HepG2 (cell line): ENCODE measurements at regions not wholly inside any gene's neighbourhood (a gene's known extent, or its start where the extent isn't known, plus 50 kb on each side); places are given as distances from the start of the nearest gene placed in this dataset.

ENCODE experiments used
- ATAC-seq: fragments of 200-7000 bp; cut with Tn5 transposase; 3 replicates; pipeline ENCODE4 v1.9.1; 2020; ENCODE audit warnings: mild to moderate bottlenecking, moderate library complexity
- BruUV-seq: library from RNA; stranded (reverse); fragments of 400-500 nt; replicated peaks from 2 replicates; lab custom pipeline; 2021; lab: Mats Ljungman, UMichigan
- CTCF ChIA-PET: fragments of 300-600 bp; formaldehyde crosslinking; extraction: SDS; loops from one replicate; lab custom pipeline; 2021; ENCODE audit warnings: low total read pairs, inconsistent platforms, low intra/inter-chr PET ratio; lab: Yijun Ruan, JAX
- POLR2A ChIA-PET: fragments of 350-600 bp; sonication (Branson Sonifier 250); formaldehyde crosslinking; loops from one replicate; lab custom pipeline; 2020; ENCODE audit warnings: antibody characterized with exemption, inconsistent platforms; lab: Yijun Ruan, JAX
- DNase-seq: peaks from one replicate; pipeline ENCODE4 v3.0.0-alpha.2; 2015; ENCODE audit warnings: low spot score
- FAIRE-seq: peaks from 3 replicates; lab custom pipeline; 2011; peaks lifted over from hg19 to GRCh38; lab: Jason Lieb, UNC
- H2AFZ ChIP-seq: one replicate; pipeline ENCODE4 v1.6.1; 2011; ENCODE audit warnings: low read length, inconsistent platforms
- H3K27ac ChIP-seq: fragments of 300-600 bp; 3 replicates; pipeline ENCODE4 v1.8.0; 2011; ENCODE audit warnings: mixed run types, mild to moderate bottlenecking, mixed read lengths, low read length, inconsistent platforms; ENCODE audit not compliant: insufficient read depth; ENCODE audit errors: extremely low read length
- H3K27me3 ChIP-seq, 2 experiments: fragments of 200-600 bp in 1 of 2; 2 replicates in 1 of 2; 3 replicates in 1 of 2; pipeline versions ENCODE4 v1.6.0 to v1.8.0; 2011; ENCODE audit warnings: low read length in 2 of 2, mild to moderate bottlenecking in 2 of 2, moderate library complexity in 2 of 2, inconsistent platforms in 1 of 2; ENCODE audit not compliant: insufficient read depth in 2 of 2, control insufficient read depth in 1 of 2
- H3K36me3 ChIP-seq, 2 experiments: fragments of 200-600 bp in 1 of 2; replicated peaks in 1 of 2; 2 replicates in 1 of 2; 3 replicates in 1 of 2; pipeline versions ENCODE4 v1.5.1 to v1.8.0; 2011; ENCODE audit warnings: low read length in 2 of 2, inconsistent platforms in 1 of 2; ENCODE audit not compliant: insufficient read depth in 2 of 2, control insufficient read depth in 1 of 2
- H3K4me1 ChIP-seq: 2 replicates; pipeline ENCODE4 v1.5.1; 2012; ENCODE audit warnings: low read length, inconsistent platforms; ENCODE audit not compliant: insufficient read depth
- H3K4me2 ChIP-seq: 2 replicates; pipeline ENCODE4 v1.6.0; 2011; ENCODE audit warnings: low read depth, low read length, inconsistent platforms
- H3K4me3 ChIP-seq, 3 experiments: fragments of 200-600 bp in 1 of 3; sonication (generic), shearing (Covaris generic) in 1 of 3; replicated peaks in 1 of 3; 2 replicates each; pipeline ENCODE4 v1.5.1; 2011 to 2016; ENCODE audit warnings: low read length in 3 of 3, inconsistent platforms in 2 of 3, low read depth in 2 of 3, mild to moderate bottlenecking in 2 of 3, control low read depth in 1 of 3, mixed read lengths in 1 of 3; ENCODE audit not compliant: insufficient read depth in 1 of 3
- H3K79me2 ChIP-seq: one replicate; pipeline ENCODE4 v1.6.1; 2011; ENCODE audit warnings: low read length, inconsistent platforms; ENCODE audit not compliant: insufficient read depth
- H3K9ac ChIP-seq: 2 replicates; pipeline ENCODE4 v1.6.0; 2011; ENCODE audit warnings: mild to moderate bottlenecking, low read depth, low read length, inconsistent platforms; ENCODE audit not compliant: insufficient read depth
- H3K9me3 ChIP-seq: 2 replicates; pipeline ENCODE4 v1.5.1; 2012; ENCODE audit warnings: mild to moderate bottlenecking, low read length
- H4K20me1 ChIP-seq: 2 replicates; pipeline ENCODE4 v1.6.0; 2011; ENCODE audit warnings: inconsistent platforms, mild to moderate bottlenecking, low read length, moderate library complexity; ENCODE audit not compliant: insufficient read depth
- CEBPB ChIP-seq: IDR thresholded peaks from 2 replicates; pipeline ENCODE4 v1.6.1; 2011; ENCODE audit warnings: low read depth, low read length, improper control_type of control experiment, borderline replicate concordance
- DPF2 ChIP-seq: sonication (generic); formaldehyde crosslinking; IDR thresholded peaks from 2 replicates; pipeline ENCODE4 v1.4.0; 2020; ENCODE audit warnings: mild to moderate bottlenecking, low read depth, missing genetic modification reagents, borderline replicate concordance
- ETV6 ChIP-seq: sonication (generic); formaldehyde crosslinking; conservative IDR thresholded peaks from 2 replicates; pipeline ENCODE4 v1.4.0; 2020; ENCODE audit warnings: missing genetic modification reagents
- GLI4 ChIP-seq: sonication (generic); formaldehyde crosslinking; IDR thresholded peaks from 2 replicates; pipeline ENCODE4 v1.5.1; 2020; ENCODE audit warnings: missing genetic modification reagents, mild to moderate bottlenecking, moderate library complexity, borderline replicate concordance
- HCFC1 ChIP-seq: fragments of 150-350 bp; IDR thresholded peaks from 2 replicates; pipeline ENCODE4 v1.6.1; 2014; ENCODE audit warnings: low read depth, low read length
- HOXA3 ChIP-seq: sonication (generic); formaldehyde crosslinking; IDR thresholded peaks from 2 replicates; pipeline ENCODE4 v1.5.0; 2020; ENCODE audit warnings: missing genetic modification reagents
- JUNB ChIP-seq: sonication (generic); formaldehyde crosslinking; IDR thresholded peaks from 2 replicates; pipeline ENCODE4 v1.8.0; 2022; ENCODE audit warnings: missing genetic modification reagents, mild to moderate bottlenecking, borderline replicate concordance
- RORA ChIP-seq: sonication (generic); formaldehyde crosslinking; IDR thresholded peaks from 2 replicates; pipeline ENCODE4 v1.5.0; 2020; ENCODE audit warnings: mild to moderate bottlenecking, missing genetic modification reagents, moderate library complexity
- RXRB ChIP-seq: IDR thresholded peaks from 2 replicates; pipeline ENCODE4 v1.6.1; 2016; ENCODE audit warnings: borderline replicate concordance, missing genetic modification reagents, missing compliant biosample characterization
- SMAD9 ChIP-seq: sonication (generic); formaldehyde crosslinking; IDR thresholded peaks from 2 replicates; pipeline ENCODE4 v1.5.1; 2020; ENCODE audit warnings: mild to moderate bottlenecking, missing genetic modification reagents
- ZKSCAN1 ChIP-seq: fragments of 150-350 bp; IDR thresholded peaks from 2 replicates; pipeline ENCODE4 v1.6.1; 2014; ENCODE audit warnings: low read length
- ZNF264 ChIP-seq: sonication (generic); formaldehyde crosslinking; IDR thresholded peaks from 2 replicates; pipeline ENCODE4 v1.4.0; 2020; ENCODE audit warnings: missing genetic modification reagents
- ZNF607 ChIP-seq: sonication (generic); formaldehyde crosslinking; IDR thresholded peaks from 2 replicates; pipeline ENCODE4 v1.5.1; 2020; ENCODE audit warnings: missing genetic modification reagents, mild to moderate bottlenecking, borderline replicate concordance
- WGBS: methylation state at CpG from one replicate; pipeline ENCODE4 v1.1.6; 2017; ENCODE audit warnings: low lambda C conversion rate; 5-methylcytosine and 5-hydroxymethylcytosine counted together
- in situ Hi-C: cut with HindIII; loops from 2 replicates; pipeline ENCODE4 v1.10.0; 2017; ENCODE audit warnings: low pct_unique_long_range_greater_than_20kb; ENCODE audit not compliant: extremely low pct_ligation_motif_present
- intact Hi-C: fragments of 100-400 bp; cut with micrococcal nuclease; formaldehyde crosslinking; loops from one replicate; pipeline ENCODE4 v1.10.0; 2022; ENCODE audit not compliant: unreplicated experiment
- TF ChIP-seq, protein P1 (sequence below): sonication (generic); formaldehyde crosslinking; IDR thresholded peaks from 2 replicates; pipeline ENCODE4 v1.8.1; 2023; ENCODE audit warnings: missing genetic modification reagents, inconsistent platforms, borderline replicate concordance
- TF ChIP-seq, protein P2 (sequence below): IDR thresholded peaks from 2 replicates; pipeline ENCODE4 v1.6.1; 2016; ENCODE audit warnings: low read depth

DNA sequence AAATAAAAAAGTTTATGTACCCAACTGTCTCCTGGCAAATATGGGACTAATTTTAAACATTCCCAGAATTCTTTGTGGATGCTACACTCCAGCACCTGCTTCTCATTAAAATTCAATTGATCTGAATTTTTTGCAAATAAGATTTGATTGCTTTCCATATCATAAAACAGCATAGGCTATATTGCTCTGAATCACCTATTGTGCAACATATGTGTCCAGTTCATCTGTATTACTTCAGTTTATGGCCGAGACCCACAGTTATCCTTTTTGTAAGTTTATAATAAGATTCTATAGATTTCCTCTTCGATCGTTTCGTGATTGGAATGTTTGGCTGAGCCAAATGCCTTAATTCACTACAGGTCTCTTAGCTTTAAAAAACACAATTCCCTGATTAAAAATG, 351.1 kb downstream of the TFEC start:
- WGBS: 95% methylated on average over 4 of the region's 4 CpGs
- Histone ChIP-seq H3K27me3 (no peaks in the 10 kb centered on the region), H3K36me3 (no peaks in the 10 kb centered on the region), H2AFZ (no peak overlapping the region), H3K79me2 (no peaks in the 10 kb centered on the region), H4K20me1 (no peaks in the 10 kb centered on the region), H3K9ac (no peak overlapping the region), H3K4me1 (peaks cover 34% of the 10 kb centered on the region), H3K4me2 (no peak overlapping the region), H3K4me3 (no peak overlapping the region), H3K27ac (no peak overlapping the region), H3K9me3 (no peaks in the 10 kb centered on the region)
- intact Hi-C loops: no loop called here
- in situ Hi-C loops: loop anchor here (25.0 kb wide), 1 partner anchor 817 kb away; no protein-coding TSS in a partner anchor
- no peak for FAIRE-seq
- TF ChIP-seq ETV6 (no peak), CEBPB (peak; percentile 73; the same call in 1 of the 2 replicates)
- CTCF ChIA-PET: interaction anchor here (0.8 kb wide), 1 partner anchor 323 kb away, joined by 4 read pairs; no protein-coding TSS in a partner anchor
- no peak for ATAC-seq
- no peak for DNase-seq
- POLR2A ChIA-PET: no interaction called here
- no TSS peak for BruUV-seq

DNA sequence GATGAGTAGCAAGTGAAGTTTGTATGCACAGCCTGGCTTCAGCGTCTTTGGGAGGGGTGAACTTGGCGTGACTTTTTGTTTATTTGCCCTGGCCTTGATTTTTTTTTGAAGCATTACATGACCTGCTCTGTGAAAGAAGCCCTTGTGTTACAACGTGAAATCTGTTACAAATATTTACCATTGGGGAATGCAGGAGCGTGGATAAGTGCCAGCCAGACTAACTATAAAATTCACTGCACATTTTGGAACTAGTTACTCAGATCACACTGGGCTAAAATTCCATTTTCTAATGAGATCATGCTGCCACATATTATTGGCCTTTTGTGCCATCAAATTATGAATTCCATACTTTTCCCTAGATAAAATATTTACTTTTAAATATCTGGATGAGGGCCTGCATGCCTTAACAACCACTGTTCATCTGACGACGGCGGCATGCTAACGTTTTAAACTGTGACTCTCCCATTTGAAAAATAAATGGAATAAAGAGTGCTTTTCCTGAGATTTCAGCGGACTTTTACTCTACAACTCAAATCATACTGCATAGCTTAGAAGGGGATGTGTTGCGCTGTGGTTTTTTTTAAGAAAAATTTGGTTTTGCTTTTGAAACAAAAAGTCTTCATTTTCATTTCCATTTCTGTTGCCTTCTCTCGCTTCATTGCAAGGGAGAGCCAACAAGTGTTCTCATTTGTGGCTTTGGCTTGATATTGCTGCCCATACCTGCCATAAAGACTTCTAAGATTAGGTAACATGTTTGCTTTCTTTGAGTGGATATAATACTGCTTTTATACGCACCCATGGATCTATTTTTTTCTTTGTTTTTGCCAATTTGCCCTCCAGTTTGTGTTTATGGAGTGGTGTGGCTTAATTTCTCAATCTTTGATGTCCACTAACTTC, 352.2 kb downstream of the TFEC start:
- no peaks in the 10 kb centered on the region for H3K27me3 ChIP-seq
- H3K9ac ChIP-seq: peak overlapping the region; percentile 2; the same call in 1 of the 2 replicates
- no peaks in the 10 kb centered on the region for H4K20me1 ChIP-seq
- H3K4me3 ChIP-seq: peak overlapping the region in 2 of 3 experiments; percentile 7 to 24; a peak in 1 of 6 replicates
- peak overlapping the region; percentile 44 for H3K27ac ChIP-seq
- 14% methylated on average over 12 of the region's 12 CpGs for WGBS
- no peaks in the 10 kb centered on the region for H3K79me2 ChIP-seq
- POLR2A ChIA-PET: no interaction called here
- no peaks in the 10 kb centered on the region for H3K36me3 ChIP-seq
- in situ Hi-C loops (loop anchor here (25.0 kb wide), 1 partner anchor 816 kb away; no protein-coding TSS in a partner anchor), intact Hi-C loops (no loop called here)
- no peaks in the 10 kb centered on the region for H3K9me3 ChIP-seq
- CTCF ChIA-PET: no interaction called here
- no TSS peak for BruUV-seq
- DNase-seq (peak; percentile 93), FAIRE-seq (peak; percentile 81), ATAC-seq (peak; percentile 98)
- H2AFZ ChIP-seq: no peak overlapping the region
- peak overlapping the region; percentile 64 for H3K4me2 ChIP-seq
- peaks cover 34% of the 10 kb centered on the region for H3K4me1 ChIP-seq
- TF ChIP-seq ZKSCAN1 (no peak), SMAD9 (no peak), HCFC1 (no peak), JUNB (CRISPR knock-in tag) (no peak), HOXA3 (CRISPR knock-in tag) (0 out of 2 replicates have a peak, but pooled peaks have one; percentile 17), ZNF607 (CRISPR knock-in tag) (no peak; the same call in 1 of the 2 replicates), DPF2 (CRISPR knock-in tag) (no peak), RORA (CRISPR knock-in tag) (no peak), RXRB (CRISPR knock-in tag) (peak; percentile 92), ZNF264 (CRISPR knock-in tag) (no peak), GLI4 (CRISPR knock-in tag) (no peak)
- TF ChIP-seq, protein P1, sequence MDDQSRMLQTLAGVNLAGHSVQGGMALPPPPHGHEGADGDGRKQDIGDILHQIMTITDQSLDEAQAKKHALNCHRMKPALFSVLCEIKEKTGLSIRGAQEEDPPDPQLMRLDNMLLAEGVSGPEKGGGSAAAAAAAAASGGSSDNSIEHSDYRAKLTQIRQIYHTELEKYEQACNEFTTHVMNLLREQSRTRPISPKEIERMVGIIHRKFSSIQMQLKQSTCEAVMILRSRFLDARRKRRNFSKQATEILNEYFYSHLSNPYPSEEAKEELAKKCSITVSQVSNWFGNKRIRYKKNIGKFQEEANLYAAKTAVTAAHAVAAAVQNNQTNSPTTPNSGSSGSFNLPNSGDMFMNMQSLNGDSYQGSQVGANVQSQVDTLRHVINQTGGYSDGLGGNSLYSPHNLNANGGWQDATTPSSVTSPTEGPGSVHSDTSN (CRISPR knock-in tag): no peak
- TF ChIP-seq, protein P2, sequence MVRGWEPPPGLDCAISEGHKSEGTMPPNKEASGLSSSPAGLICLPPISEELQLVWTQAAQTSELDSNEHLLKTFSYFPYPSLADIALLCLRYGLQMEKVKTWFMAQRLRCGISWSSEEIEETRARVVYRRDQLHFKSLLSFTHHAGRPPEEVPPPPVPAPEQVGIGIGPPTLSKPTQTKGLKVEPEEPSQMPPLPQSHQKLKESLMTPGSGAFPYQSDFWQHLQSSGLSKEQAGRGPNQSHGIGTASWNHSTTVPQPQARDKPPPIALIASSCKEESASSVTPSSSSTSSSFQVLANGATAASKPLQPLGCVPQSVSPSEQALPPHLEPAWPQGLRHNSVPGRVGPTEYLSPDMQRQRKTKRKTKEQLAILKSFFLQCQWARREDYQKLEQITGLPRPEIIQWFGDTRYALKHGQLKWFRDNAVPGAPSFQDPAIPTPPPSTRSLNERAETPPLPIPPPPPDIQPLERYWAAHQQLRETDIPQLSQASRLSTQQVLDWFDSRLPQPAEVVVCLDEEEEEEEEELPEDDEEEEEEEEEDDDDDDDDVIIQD: peak; percentile 67; the same call in 1 of the 2 replicates
